ENCODE measurements at regions not wholly inside any gene's neighbourhood (a gene's known extent, or its start where the extent isn't known, plus 50 kb on each side); places are given as distances from the start of the nearest gene placed in this dataset.

DNA sequence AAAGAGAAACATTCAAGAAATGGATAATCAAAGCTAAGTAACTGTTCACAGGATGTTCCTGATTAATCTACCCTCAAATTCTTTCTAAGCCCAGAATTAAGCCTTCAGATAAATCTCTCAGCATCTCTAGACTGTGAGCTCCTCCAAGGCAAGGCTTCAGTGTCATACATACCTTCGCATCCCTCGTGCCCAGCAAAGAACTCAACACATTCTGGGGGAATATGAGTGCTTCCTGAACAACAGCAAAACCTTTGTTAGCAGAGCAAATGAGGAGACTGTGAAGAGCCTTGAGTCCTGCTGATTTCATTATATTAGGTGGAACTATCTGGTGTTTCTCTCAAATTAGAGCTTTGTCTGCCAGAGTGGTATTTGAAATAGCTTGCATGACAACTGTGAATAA, 401.8 kb upstream of the TMPO start:
- DNase-seq (ENCODE audit: low spot score in 2 of 2): no peak
- FAIRE-seq: no peak

GRCh38 chr12:98121963-98122362, 393.4 kb upstream of the TMPO start:
- FAIRE-seq: no peak
- DNase-seq (ENCODE audit: low spot score in 2 of 2): no peak

GRCh38 chr12:98123021-98123461, 392.3 kb upstream of the TMPO start:
- no peak for FAIRE-seq

GRCh38 chr12:98126637-98127335, 388.6 kb upstream of the TMPO start:
- FAIRE-seq: no peak
- no peak for DNase-seq (ENCODE audit: low spot score in 2 of 2)

More at GRCh38 chr12:98123021-98123461, 392.3 kb upstream of the TMPO start:
- DNase-seq (ENCODE audit: low spot score in 2 of 2): no peak

- no peak for DNase-seq (ENCODE audit: low spot score in 2 of 2)
- FAIRE-seq: no peak
Measured at GRCh38 chr12:98127336-98127679, 388.1 kb upstream of the TMPO start.

DNA sequence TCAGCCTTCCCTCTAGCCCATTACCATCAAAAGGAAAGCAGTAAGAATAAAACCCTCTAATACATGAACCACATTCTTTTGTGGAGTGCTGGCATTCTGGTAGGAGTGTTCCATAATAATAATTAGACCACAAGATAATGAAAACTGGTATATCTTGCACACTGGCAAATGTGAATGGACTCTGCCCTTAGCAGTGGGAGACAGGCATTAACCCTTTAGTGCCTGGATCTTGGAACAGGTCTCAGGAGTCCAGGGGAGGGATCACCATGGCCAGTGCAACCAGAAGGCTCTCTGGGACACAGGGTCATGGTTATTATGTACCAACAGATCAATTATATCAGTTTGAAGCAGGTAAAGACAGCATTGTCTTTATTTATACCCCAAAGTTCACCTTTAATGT, 387.5 kb upstream of the TMPO start:
- no peak for FAIRE-seq
- DNase-seq (ENCODE audit: low spot score in 2 of 2): no peak

- DNase-seq (ENCODE audit: low spot score in 2 of 2) (no peak), FAIRE-seq (no peak)
Measured at GRCh38 chr12:98136544-98136943, 378.8 kb upstream of the TMPO start.

GRCh38 chr12:98137278-98137677, 378.1 kb upstream of the TMPO start:
- DNase-seq (ENCODE audit: low spot score in 2 of 2) (no peak), FAIRE-seq (no peak)

- no peak for FAIRE-seq
- no peak for DNase-seq (ENCODE audit: low spot score in 2 of 2)
Measured at GRCh38 chr12:98144953-98145352, 370.4 kb upstream of the TMPO start.

GRCh38 chr12:98146043-98146442, 369.3 kb upstream of the TMPO start:
- DNase-seq (ENCODE audit: low spot score in 2 of 2) (no peak), FAIRE-seq (no peak)

GRCh38 chr12:98146487-98146886, 368.9 kb upstream of the TMPO start:
- FAIRE-seq: no peak
- no peak for DNase-seq (ENCODE audit: low spot score in 2 of 2)

- DNase-seq (ENCODE audit: low spot score in 2 of 2): no peak
- FAIRE-seq: no peak
Measured at GRCh38 chr12:98149270-98149669, 366.1 kb upstream of the TMPO start.

DNA sequence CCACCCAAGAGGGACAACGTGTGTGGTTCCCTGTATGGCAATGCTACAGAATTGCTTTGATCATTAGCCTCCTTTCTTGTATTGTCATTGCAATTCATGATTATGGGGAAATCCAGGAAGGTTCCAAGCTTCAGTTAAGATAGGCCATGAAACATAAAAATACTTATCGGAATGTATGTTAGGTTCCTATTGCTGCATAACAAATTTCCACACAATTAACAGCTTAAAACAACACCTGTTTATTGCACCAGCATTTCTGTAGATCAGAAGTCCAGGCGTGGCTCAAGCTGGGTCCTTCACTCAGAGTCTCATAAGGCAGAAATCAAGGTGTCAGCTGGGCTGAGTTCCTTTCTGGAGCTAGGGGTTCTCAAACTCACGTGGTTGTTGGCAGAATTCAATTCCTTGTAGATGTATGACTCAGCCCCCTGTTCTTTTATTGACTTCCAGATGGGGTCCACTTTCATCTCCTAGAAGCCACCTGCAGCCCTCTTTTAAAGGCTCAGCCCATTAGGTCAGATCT, 365.6 kb upstream of the TMPO start:
- FAIRE-seq: no peak

DNA sequence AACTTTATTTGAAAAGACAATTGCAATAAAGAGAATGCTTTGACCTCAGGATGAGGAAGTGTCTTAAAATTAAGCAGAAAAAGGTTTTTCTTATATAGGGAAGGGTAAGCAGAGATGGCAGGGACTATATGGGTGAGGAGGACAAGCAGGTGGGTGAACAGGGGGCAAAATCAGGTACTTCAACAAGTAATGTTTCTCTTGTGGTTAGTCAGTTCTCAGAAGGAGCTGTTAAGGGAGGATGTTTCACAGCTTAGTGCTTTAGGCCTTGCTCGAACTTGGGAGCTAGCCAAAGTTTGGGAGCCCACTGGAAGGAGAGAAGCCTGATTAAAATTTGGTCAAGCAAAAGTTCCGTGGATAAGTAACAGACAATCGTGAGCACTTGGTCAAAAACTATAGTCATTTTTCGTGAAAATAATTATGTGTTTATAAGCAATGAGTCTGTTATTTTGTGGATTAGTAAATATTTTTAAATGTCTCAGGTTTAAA, 364.2 kb upstream of the TMPO start:
- no peak for FAIRE-seq
- no peak for DNase-seq (ENCODE audit: low spot score in 2 of 2)

More for the DNA sequence above, 365.6 kb upstream of the TMPO start:
- DNase-seq (ENCODE audit: low spot score in 2 of 2): no peak

DNA sequence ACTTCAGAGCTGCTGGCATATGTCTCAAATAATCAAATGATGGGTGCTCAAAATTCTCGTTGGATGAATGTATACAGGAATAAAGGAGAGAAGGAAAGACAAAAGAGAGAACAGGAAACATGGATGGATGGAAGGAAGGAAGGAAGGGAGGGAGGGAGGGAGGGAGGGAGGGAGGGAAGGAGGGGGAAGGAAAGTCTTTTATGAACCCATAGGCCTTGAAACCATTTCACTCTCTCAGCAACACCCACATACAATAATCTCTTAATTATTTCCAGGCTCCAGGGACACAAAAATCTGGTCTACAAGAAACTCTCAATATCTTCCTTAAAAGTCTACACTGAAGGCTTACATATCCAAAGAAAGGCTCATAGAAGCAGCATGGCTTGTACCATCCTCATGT, 363.4 kb upstream of the TMPO start:
- DNase-seq (ENCODE audit: low spot score in 2 of 2) (no peak), FAIRE-seq (no peak)

- DNase-seq (ENCODE audit: low spot score in 2 of 2) (no peak), FAIRE-seq (no peak)
Measured at GRCh38 chr12:98154850-98155249, 360.5 kb upstream of the TMPO start.

DNA sequence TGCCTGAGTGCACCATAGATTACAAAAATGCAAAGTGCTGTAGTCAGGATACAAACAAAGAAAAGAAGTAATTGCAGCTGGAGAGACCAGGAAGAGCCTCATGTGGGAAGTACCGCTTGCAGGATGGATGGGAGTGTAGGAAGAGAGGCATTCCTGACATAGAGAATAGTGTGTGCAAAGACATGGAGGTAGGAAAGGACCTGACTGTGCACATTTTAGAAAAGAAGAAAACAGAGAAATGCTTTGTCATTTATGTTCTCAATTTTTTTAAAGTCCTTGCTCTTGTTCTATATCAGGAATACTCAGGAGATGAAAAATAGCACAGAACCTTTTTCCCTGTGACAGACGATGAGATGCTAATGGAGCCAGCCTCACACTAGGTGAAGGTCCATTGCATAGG, 358.7 kb upstream of the TMPO start:
- FAIRE-seq (no peak), DNase-seq (ENCODE audit: low spot score in 2 of 2) (no peak)

- FAIRE-seq (no peak), DNase-seq (ENCODE audit: low spot score in 2 of 2) (no peak)
Measured at GRCh38 chr12:98162906-98163678, 352.3 kb upstream of the TMPO start.

DNA sequence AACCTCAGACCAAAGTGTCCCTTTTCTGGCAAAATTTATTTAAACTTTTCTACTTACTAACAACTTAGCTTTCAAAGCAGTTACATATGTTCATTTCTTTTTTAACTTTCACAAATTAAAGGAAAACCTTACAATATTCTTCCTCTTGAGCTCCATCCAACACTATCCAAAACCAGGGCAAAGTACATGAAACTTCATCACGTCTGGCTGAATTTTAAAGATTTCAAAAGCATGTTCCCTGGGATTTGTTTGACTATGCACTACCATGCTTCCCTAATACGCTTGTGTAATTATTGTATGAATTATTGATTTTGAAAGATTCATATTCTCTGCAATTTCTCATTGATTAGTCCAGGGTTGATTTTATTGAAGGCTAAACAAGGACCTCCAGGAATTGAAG, 343.1 kb upstream of the TMPO start:
- no peak for FAIRE-seq

GRCh38 chr12:98172801-98173200, 342.6 kb upstream of the TMPO start:
- no peak for FAIRE-seq
- no peak for DNase-seq (ENCODE audit: low spot score in 2 of 2)

More for the DNA sequence above, 343.1 kb upstream of the TMPO start:
- DNase-seq (ENCODE audit: low spot score in 2 of 2): no peak

GRCh38 chr12:98173773-98174427, 341.5 kb upstream of the TMPO start:
- no peak for DNase-seq (ENCODE audit: low spot score in 2 of 2)
- FAIRE-seq: no peak
